ENCODE measurements at regions not wholly inside any gene's neighbourhood (a gene's known extent, or its start where the extent isn't known, plus 50 kb on each side); places are given as distances from the start of the nearest gene placed in this dataset.

GRCh38 chr2:23005469-23005868, 379.5 kb upstream of the KLHL29 start:
- TF ChIP-seq CTCF (IDR thresholded peaks at IDR 0.05; ENCODE audit: borderline replicate concordance, extremely low read depth, low read length, poor library complexity, severe bottlenecking) (no peak), EZH2 (IDR thresholded peaks at IDR 0.05; ENCODE audit: borderline replicate concordance, low read depth, low read length, severe bottlenecking) (no peak)
- no peak for ATAC-seq (ENCODE audit: insufficient read depth, low read depth)
- H3K9ac ChIP-seq (ENCODE audit: low read depth, low read length), result no peak overlapping the region
- H3K27me3 ChIP-seq (ENCODE audit: insufficient read depth, low read length, poor library complexity), result no peaks in the 10 kb centered on the region
- no peaks in the 10 kb centered on the region for H4K20me1 ChIP-seq (ENCODE audit: insufficient read depth, low read length)
- no peaks in the 10 kb centered on the region for H3K79me2 ChIP-seq (ENCODE audit: insufficient read depth, low read length)
- H3K27ac ChIP-seq (ENCODE audit: low read length), result no peak overlapping the region
- no peaks in the 10 kb centered on the region for H3K9me3 ChIP-seq (ENCODE audit: insufficient read depth, low read length, severe bottlenecking)
- H3K4me2 ChIP-seq (ENCODE audit: insufficient read depth, low read length), result no peak overlapping the region
- no peak for DNase-seq
- no peaks in the 10 kb centered on the region for H3K4me1 ChIP-seq (ENCODE audit: insufficient read depth, low read length)
- no peak overlapping the region for H3K4me3 ChIP-seq (ENCODE audit: low read depth in 1 of 2, low read length in 2 of 2)
- H2AFZ ChIP-seq (ENCODE audit: low read depth, low read length), result no peak overlapping the region
- H3K36me3 ChIP-seq (ENCODE audit: insufficient read depth, low read length), result no peaks in the 10 kb centered on the region

DNA sequence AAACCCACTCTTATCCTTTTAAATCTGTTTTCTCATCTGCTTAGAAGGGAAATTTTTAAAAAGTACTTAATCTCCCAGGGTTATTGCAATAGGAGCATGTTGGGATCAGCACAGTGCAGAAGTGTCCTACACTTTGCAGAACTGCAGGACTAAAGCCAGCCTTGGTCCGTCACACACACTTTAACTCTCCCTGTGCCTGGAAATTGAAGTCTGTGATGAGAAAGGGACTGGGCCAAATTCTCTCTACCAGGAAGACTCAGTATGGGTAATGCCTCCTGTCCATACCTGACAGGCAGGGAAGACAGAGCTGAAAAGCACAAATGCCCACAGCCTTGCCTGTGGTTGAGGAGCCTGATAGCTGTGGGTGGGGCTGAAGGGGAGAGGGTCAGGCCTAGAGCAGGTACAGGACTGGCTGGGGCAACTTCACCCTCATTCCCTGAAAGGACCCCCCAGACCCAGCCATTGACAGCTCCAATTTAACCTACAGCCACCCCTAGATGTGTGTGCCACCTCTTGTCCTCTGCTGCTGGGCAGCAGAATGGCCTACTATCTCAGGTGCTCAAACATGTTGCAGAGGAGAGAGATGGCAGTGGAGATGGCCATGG, 377.2 kb upstream of the KLHL29 start:
- TF ChIP-seq EZH2 (IDR thresholded peaks at IDR 0.05; ENCODE audit: borderline replicate concordance, low read depth, low read length, severe bottlenecking) (no peak), CTCF (IDR thresholded peaks at IDR 0.05; ENCODE audit: borderline replicate concordance, extremely low read depth, low read length, poor library complexity, severe bottlenecking) (no peak)
- Histone ChIP-seq H3K79me2 (ENCODE audit: insufficient read depth, low read length) (no peaks in the 10 kb centered on the region), H3K4me3 (ENCODE audit: low read depth in 1 of 2, low read length in 2 of 2) (no peak overlapping the region), H3K9me3 (ENCODE audit: insufficient read depth, low read length, severe bottlenecking) (no peaks in the 10 kb centered on the region), H3K27ac (ENCODE audit: low read length) (no peak overlapping the region), H3K36me3 (ENCODE audit: insufficient read depth, low read length) (no peaks in the 10 kb centered on the region), H3K4me2 (ENCODE audit: insufficient read depth, low read length) (no peak overlapping the region), H3K4me1 (ENCODE audit: insufficient read depth, low read length) (no peaks in the 10 kb centered on the region), H4K20me1 (ENCODE audit: insufficient read depth, low read length) (no peaks in the 10 kb centered on the region), H3K9ac (ENCODE audit: low read depth, low read length) (no peak overlapping the region), H2AFZ (ENCODE audit: low read depth, low read length) (no peak overlapping the region), H3K27me3 (ENCODE audit: insufficient read depth, low read length, poor library complexity) (no peaks in the 10 kb centered on the region)
- ATAC-seq (ENCODE audit: insufficient read depth, low read depth) (no peak), DNase-seq (no peak)

- Histone ChIP-seq H3K79me2 (ENCODE audit: insufficient read depth, low read length) (no peaks in the 10 kb centered on the region), H4K20me1 (ENCODE audit: insufficient read depth, low read length) (no peaks in the 10 kb centered on the region), H3K4me3 (ENCODE audit: low read depth in 1 of 2, low read length in 2 of 2) (no peak overlapping the region), H3K27me3 (ENCODE audit: insufficient read depth, low read length, poor library complexity) (no peaks in the 10 kb centered on the region), H2AFZ (ENCODE audit: low read depth, low read length) (no peak overlapping the region), H3K27ac (ENCODE audit: low read length) (no peak overlapping the region), H3K36me3 (ENCODE audit: insufficient read depth, low read length) (no peaks in the 10 kb centered on the region), H3K9ac (ENCODE audit: low read depth, low read length) (no peak overlapping the region), H3K9me3 (ENCODE audit: insufficient read depth, low read length, severe bottlenecking) (no peaks in the 10 kb centered on the region), H3K4me1 (ENCODE audit: insufficient read depth, low read length) (no peaks in the 10 kb centered on the region), H3K4me2 (ENCODE audit: insufficient read depth, low read length) (no peak overlapping the region)
- TF ChIP-seq CTCF (IDR thresholded peaks at IDR 0.05; ENCODE audit: borderline replicate concordance, extremely low read depth, low read length, poor library complexity, severe bottlenecking) (no peak), EZH2 (IDR thresholded peaks at IDR 0.05; ENCODE audit: borderline replicate concordance, low read depth, low read length, severe bottlenecking) (no peak)
- ATAC-seq (ENCODE audit: insufficient read depth, low read depth) (no peak), DNase-seq (no peak)
Measured at GRCh38 chr2:23008440-23008839, 376.5 kb upstream of the KLHL29 start.

DNA sequence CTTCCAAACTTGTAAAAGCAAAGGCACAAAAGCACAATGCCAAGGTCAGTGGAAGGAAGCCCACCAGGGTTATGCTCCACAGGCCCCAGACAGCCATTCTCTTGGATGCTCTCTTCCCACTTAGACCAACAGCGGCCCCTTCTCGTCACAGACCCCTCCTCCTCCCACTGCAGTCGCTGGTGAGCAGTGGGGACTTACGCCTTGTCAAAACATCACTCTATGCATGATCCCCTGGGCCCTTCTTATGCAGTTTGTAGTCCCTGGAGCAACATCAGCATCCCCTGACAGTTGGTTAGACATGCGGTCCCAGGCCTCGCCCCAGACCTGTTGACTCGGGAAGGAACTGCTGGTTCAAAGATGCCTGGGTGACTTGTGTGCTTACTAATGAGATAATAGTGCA, 376.0 kb upstream of the KLHL29 start:
- Histone ChIP-seq H2AFZ (ENCODE audit: low read depth, low read length) (no peak overlapping the region), H3K27me3 (ENCODE audit: insufficient read depth, low read length, poor library complexity) (no peaks in the 10 kb centered on the region), H3K27ac (ENCODE audit: low read length) (no peak overlapping the region), H4K20me1 (ENCODE audit: insufficient read depth, low read length) (no peaks in the 10 kb centered on the region), H3K4me3 (ENCODE audit: low read depth in 1 of 2, low read length in 2 of 2) (no peak overlapping the region), H3K79me2 (ENCODE audit: insufficient read depth, low read length) (no peaks in the 10 kb centered on the region), H3K9ac (ENCODE audit: low read depth, low read length) (no peak overlapping the region), H3K4me1 (ENCODE audit: insufficient read depth, low read length) (no peaks in the 10 kb centered on the region), H3K4me2 (ENCODE audit: insufficient read depth, low read length) (no peak overlapping the region), H3K36me3 (ENCODE audit: insufficient read depth, low read length) (no peaks in the 10 kb centered on the region), H3K9me3 (ENCODE audit: insufficient read depth, low read length, severe bottlenecking) (no peaks in the 10 kb centered on the region)
- ATAC-seq (ENCODE audit: insufficient read depth, low read depth) (no peak), DNase-seq (no peak)
- no peak for TF ChIP-seq CTCF (IDR thresholded peaks at IDR 0.05; ENCODE audit: borderline replicate concordance, extremely low read depth, low read length, poor library complexity, severe bottlenecking)
- no peak for TF ChIP-seq EZH2 (IDR thresholded peaks at IDR 0.05; ENCODE audit: borderline replicate concordance, low read depth, low read length, severe bottlenecking)

Data from DND-41 (cell line).